GM23338 (cell line): ENCODE measurements at regions not wholly inside any gene's neighbourhood (a gene's known extent, or its start where the extent isn't known, plus 50 kb on each side); places are given as distances from the start of the nearest gene placed in this dataset.

ENCODE experiments used
- ATAC-seq: fragments of 200-7000 bp; cut with Tn5 transposase; 3 replicates; pipeline ENCODE4 v1.9.1; 2020
- DNase-seq: peaks from one replicate; pipeline ENCODE4 v3.0.0-alpha.2; 2015; ENCODE audit warnings: low spot score
- H2AFZ ChIP-seq: fragments of 200-600 bp; sonication (generic); 2 replicates; pipeline ENCODE4 v1.8.0; 2016; ENCODE audit warnings: antibody characterized with exemption, mild to moderate bottlenecking, moderate library complexity
- H3F3A ChIP-seq: fragments of 200-600 bp; sonication (generic); replicated peaks from 2 replicates; pipeline ENCODE4 v1.8.0; 2017; ENCODE audit warnings: antibody characterized with exemption, mixed run types, low read depth
- H3K27ac ChIP-seq: fragments of 200-600 bp; sonication (generic); 2 replicates; pipeline ENCODE4 v1.6.1; 2016; ENCODE audit warnings: low read depth
- H3K27me3 ChIP-seq: fragments of 200-600 bp; sonication (generic); 2 replicates; pipeline ENCODE4 v1.8.0; 2016; ENCODE audit warnings: mild to moderate bottlenecking, mixed run types, moderate library complexity; ENCODE audit not compliant: insufficient read depth
- H3K36me3 ChIP-seq: fragments of 200-600 bp; sonication (generic); 2 replicates; pipeline ENCODE4 v1.8.0; 2016; ENCODE audit warnings: mild to moderate bottlenecking; ENCODE audit not compliant: insufficient read depth
- H3K4me1 ChIP-seq: fragments of 200-600 bp; sonication (generic); 2 replicates; pipeline ENCODE4 v1.8.0; 2016; ENCODE audit warnings: mild to moderate bottlenecking, moderate library complexity; ENCODE audit not compliant: insufficient read depth
- H3K4me2 ChIP-seq: fragments of 200-600 bp; sonication (generic); 2 replicates; pipeline ENCODE4 v1.7.1; 2017; ENCODE audit warnings: mixed run types
- H3K4me3 ChIP-seq: fragments of 200-600 bp; sonication (generic); 2 replicates; pipeline ENCODE4 v1.6.1; 2016; ENCODE audit warnings: mixed run types
- H3K79me2 ChIP-seq: fragments of 200-600 bp; sonication (generic); replicated peaks from 2 replicates; pipeline ENCODE4 v1.8.0; 2017; ENCODE audit warnings: mild to moderate bottlenecking; ENCODE audit not compliant: insufficient read depth
- H3K9me2 ChIP-seq: fragments of 200-600 bp; sonication (generic); 2 replicates; pipeline ENCODE4 v1.8.0; 2017; ENCODE audit not compliant: insufficient read depth
- H4K20me1 ChIP-seq: fragments of 200-600 bp; sonication (generic); replicated peaks from 2 replicates; pipeline ENCODE4 v1.8.0; 2017; ENCODE audit warnings: mild to moderate bottlenecking; ENCODE audit not compliant: insufficient read depth
- H3K27ac Mint-ChIP-seq: 2 replicates; pipeline ENCODE4 v1.8.0; 2020; ENCODE audit warnings: inconsistent platforms, mild to moderate bottlenecking, moderate library complexity, mixed read lengths
- H3K27me3 Mint-ChIP-seq: 3 replicates; pipeline ENCODE4 v1.8.0; 2022; ENCODE audit warnings: low read depth, mild to moderate bottlenecking, moderate library complexity, mixed read lengths, inconsistent platforms; ENCODE audit not compliant: insufficient read depth, poor library complexity
- H3K36me3 Mint-ChIP-seq: 3 replicates; pipeline ENCODE4 v1.8.0; 2021; ENCODE audit warnings: low read depth, mild to moderate bottlenecking, inconsistent platforms, moderate library complexity, mixed read lengths
- H3K4me1 Mint-ChIP-seq: 3 replicates; pipeline ENCODE4 v1.8.0; 2020; ENCODE audit warnings: mild to moderate bottlenecking, inconsistent platforms, mixed read lengths
- H3K4me3 Mint-ChIP-seq: 3 replicates; pipeline ENCODE4 v1.8.0; 2021; ENCODE audit warnings: moderate library complexity, mild to moderate bottlenecking, inconsistent platforms, mixed read lengths
- H3K9me3 Mint-ChIP-seq: 3 replicates; pipeline ENCODE4 v1.8.0; 2020; ENCODE audit warnings: moderate library complexity, mild to moderate bottlenecking, inconsistent platforms, mixed read lengths
- CREB1 ChIP-seq: fragments of 250-450 bp; sonication (Bioruptor Pico); IDR thresholded peaks from 2 replicates; pipeline ENCODE4 v1.5.0; 2020; ENCODE audit warnings: low read depth, mild to moderate bottlenecking, moderate library complexity
- ETS1 ChIP-seq: IDR thresholded peaks from 2 replicates; pipeline ENCODE4 v1.6.1; 2016; ENCODE audit warnings: antibody characterized with exemption
- EZH2 ChIP-seq: fragments of 200-600 bp; sonication (generic); IDR thresholded peaks from one replicate; pipeline ENCODE4 v1.8.0; 2017; ENCODE audit warnings: antibody characterized with exemption, mild to moderate bottlenecking, low read depth; ENCODE audit not compliant: unreplicated experiment
- EZH2phosphoT487 ChIP-seq: fragments of 200-600 bp; sonication (generic); IDR thresholded peaks from one replicate; pipeline ENCODE4 v1.8.1; 2018; ENCODE audit warnings: antibody characterized with exemption; ENCODE audit not compliant: unreplicated experiment
- JUNB ChIP-seq: IDR thresholded peaks from one replicate; pipeline ENCODE4 v1.6.1; 2016; ENCODE audit warnings: antibody characterized with exemption; ENCODE audit not compliant: unreplicated experiment
- NANOG ChIP-seq: IDR thresholded peaks from 2 replicates; pipeline ENCODE4 v1.6.1; 2016; ENCODE audit warnings: antibody characterized with exemption, borderline replicate concordance
- POLR2AphosphoS5 ChIP-seq: IDR thresholded peaks from 2 replicates; pipeline ENCODE4 v1.6.1; 2016; ENCODE audit warnings: antibody characterized with exemption, low read depth
- STAT1 ChIP-seq: IDR thresholded peaks from one replicate; pipeline ENCODE4 v1.6.1; 2016; ENCODE audit warnings: antibody characterized with exemption; ENCODE audit not compliant: unreplicated experiment
- ZNF114 ChIP-seq: fragments of 250-450 bp; sonication (Bioruptor Pico); IDR thresholded peaks from 2 replicates; pipeline ENCODE4 v1.5.0; 2020; ENCODE audit warnings: mild to moderate bottlenecking, moderate library complexity
- ZNF331 ChIP-seq: fragments of 250-450 bp; sonication (Bioruptor Pico); IDR thresholded peaks from 2 replicates; pipeline ENCODE4 v1.5.0; 2020; ENCODE audit warnings: low read depth, mild to moderate bottlenecking, moderate library complexity
- ZNF462 ChIP-seq: fragments of 250-450 bp; sonication (Bioruptor Pico); IDR thresholded peaks from 2 replicates; pipeline ENCODE4 v1.5.0; 2020; ENCODE audit warnings: mild to moderate bottlenecking, moderate library complexity
- TF ChIP-seq, protein P1 (sequence below): IDR thresholded peaks from one replicate; pipeline ENCODE4 v1.6.1; 2018; ENCODE audit warnings: antibody characterized with exemption; ENCODE audit not compliant: unreplicated experiment

DNA sequence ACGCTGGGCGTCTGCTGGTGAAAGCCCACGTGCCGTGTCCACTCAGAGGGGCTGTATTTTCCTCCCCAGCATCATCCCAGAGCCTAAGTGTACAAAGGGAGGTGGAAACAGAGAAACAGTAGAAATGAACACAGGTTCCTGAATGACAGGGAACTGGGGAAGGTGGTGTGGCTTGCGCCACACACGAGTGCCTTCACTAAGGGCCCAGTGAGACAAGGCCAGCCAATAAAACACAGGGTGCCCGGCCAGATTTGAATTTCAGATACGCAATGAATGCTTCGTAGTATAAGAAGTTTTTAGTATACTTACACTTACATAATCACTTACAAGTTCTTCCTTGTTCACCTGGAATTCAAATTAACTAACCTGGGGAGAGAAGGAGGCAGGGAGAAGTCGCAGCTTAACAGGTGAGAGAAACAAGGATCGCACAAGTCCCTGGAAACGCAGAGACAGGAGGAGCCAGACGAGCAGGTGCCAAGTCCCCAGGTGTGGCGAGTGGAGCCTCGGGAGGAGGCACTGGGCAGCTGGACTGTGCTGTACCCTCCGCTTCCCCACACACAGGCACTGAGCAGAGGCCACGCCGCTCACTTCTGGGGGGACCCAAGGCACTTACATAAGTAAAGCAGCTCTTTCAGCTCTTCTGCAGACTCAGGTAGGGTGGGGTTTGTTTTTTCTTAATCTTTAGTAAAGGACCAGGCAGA, 105.2 kb upstream of the MGMT start:
- Mint-ChIP-seq H3K4me1 (no peaks in the 10 kb centered on the region), H3K27ac (no peak overlapping the region), H3K36me3 (0 out of 3 replicates have a peak, but pooled peaks cover 3% of the 10 kb centered on the region), H3K4me3 (no peak overlapping the region), H3K27me3 (peaks cover 4% of the 10 kb centered on the region), H3K9me3 (peaks cover 6% of the 10 kb centered on the region)
- Histone ChIP-seq H3K4me1 (no peaks in the 10 kb centered on the region), H3F3A (no peaks in the 10 kb centered on the region), H3K27ac (no peak overlapping the region), H3K27me3 (no peaks in the 10 kb centered on the region), H2AFZ (no peak overlapping the region), H3K9me2 (peaks cover 5% of the 10 kb centered on the region), H4K20me1 (no peaks in the 10 kb centered on the region), H3K4me2 (no peak overlapping the region), H3K36me3 (no peaks in the 10 kb centered on the region), H3K4me3 (no peak overlapping the region), H3K79me2 (no peaks in the 10 kb centered on the region)
- TF ChIP-seq STAT1 = no peak
- no peak for TF ChIP-seq ETS1
- TF ChIP-seq POLR2AphosphoS5 = no peak
- no peak for TF ChIP-seq EZH2
- no peak for TF ChIP-seq EZH2phosphoT487
- ATAC-seq = no peak
- no peak for DNase-seq

DNA sequence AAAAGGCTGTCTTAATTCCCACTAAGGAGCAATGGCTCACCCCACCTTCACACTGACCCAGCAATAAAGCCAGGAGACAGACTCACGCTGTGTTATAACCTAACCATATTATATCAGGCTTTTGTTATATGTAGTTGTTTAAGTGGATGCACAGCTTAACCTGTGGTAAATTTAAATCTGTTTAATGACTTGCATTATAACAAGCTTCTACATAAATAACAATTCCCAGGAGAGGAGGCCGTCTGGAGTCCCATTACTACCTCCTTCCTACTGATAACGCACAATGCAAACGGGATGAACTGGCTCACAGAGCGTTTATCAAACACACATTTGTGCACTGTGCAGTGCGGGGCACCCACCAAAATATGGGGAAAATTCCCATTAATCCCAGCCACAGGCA, 102.1 kb upstream of the MGMT start:
- no peaks in the 10 kb centered on the region for H3K4me1 Mint-ChIP-seq
- no peaks in the 10 kb centered on the region for H3K79me2 ChIP-seq
- H3K27me3 ChIP-seq = no peaks in the 10 kb centered on the region
- H4K20me1 ChIP-seq = no peaks in the 10 kb centered on the region
- no peak overlapping the region for H3K27ac ChIP-seq
- peaks cover 2% of the 10 kb centered on the region for H3K27me3 Mint-ChIP-seq
- H3K9me2 ChIP-seq = peaks cover 5% of the 10 kb centered on the region
- H3K36me3 Mint-ChIP-seq = no peaks in the 10 kb centered on the region
- DNase-seq (no peak), ATAC-seq (no peak)
- no peaks in the 10 kb centered on the region for H3K36me3 ChIP-seq
- no peaks in the 10 kb centered on the region for H3K4me1 ChIP-seq
- no peaks in the 10 kb centered on the region for H3F3A ChIP-seq
- no peak overlapping the region for H2AFZ ChIP-seq
- H3K9me3 Mint-ChIP-seq = no peaks in the 10 kb centered on the region
- no peak overlapping the region for H3K27ac Mint-ChIP-seq
- no peak overlapping the region for H3K4me3 ChIP-seq
- no peak overlapping the region for H3K4me3 Mint-ChIP-seq
- H3K4me2 ChIP-seq = no peak overlapping the region
- TF ChIP-seq POLR2AphosphoS5 (no peak), ZNF331 (no peak), CREB1 (no peak), ZNF114 (CRISPR knock-in tag) (no peak), EZH2 (no peak), NANOG (no peak), ZNF462 (no peak), JUNB (no peak), STAT1 (no peak)
- TF ChIP-seq, protein P1, sequence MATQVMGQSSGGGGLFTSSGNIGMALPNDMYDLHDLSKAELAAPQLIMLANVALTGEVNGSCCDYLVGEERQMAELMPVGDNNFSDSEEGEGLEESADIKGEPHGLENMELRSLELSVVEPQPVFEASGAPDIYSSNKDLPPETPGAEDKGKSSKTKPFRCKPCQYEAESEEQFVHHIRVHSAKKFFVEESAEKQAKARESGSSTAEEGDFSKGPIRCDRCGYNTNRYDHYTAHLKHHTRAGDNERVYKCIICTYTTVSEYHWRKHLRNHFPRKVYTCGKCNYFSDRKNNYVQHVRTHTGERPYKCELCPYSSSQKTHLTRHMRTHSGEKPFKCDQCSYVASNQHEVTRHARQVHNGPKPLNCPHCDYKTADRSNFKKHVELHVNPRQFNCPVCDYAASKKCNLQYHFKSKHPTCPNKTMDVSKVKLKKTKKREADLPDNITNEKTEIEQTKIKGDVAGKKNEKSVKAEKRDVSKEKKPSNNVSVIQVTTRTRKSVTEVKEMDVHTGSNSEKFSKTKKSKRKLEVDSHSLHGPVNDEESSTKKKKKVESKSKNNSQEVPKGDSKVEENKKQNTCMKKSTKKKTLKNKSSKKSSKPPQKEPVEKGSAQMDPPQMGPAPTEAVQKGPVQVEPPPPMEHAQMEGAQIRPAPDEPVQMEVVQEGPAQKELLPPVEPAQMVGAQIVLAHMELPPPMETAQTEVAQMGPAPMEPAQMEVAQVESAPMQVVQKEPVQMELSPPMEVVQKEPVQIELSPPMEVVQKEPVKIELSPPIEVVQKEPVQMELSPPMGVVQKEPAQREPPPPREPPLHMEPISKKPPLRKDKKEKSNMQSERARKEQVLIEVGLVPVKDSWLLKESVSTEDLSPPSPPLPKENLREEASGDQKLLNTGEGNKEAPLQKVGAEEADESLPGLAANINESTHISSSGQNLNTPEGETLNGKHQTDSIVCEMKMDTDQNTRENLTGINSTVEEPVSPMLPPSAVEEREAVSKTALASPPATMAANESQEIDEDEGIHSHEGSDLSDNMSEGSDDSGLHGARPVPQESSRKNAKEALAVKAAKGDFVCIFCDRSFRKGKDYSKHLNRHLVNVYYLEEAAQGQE = no peak
